Breast epithelium (tissue), 4 donors: ENCODE measurements at regions not wholly inside any gene's neighbourhood (a gene's known extent, or its start where the extent isn't known, plus 50 kb on each side); places are given as distances from the start of the nearest gene placed in this dataset.
"Not testable (repeated sequence)": the region's sequence is repeated elsewhere in the genome, so short reads cannot be mapped to it uniquely, and the experiment has no call there.

Experiments used
- DNase-seq, 2 donors: peaks; one replicate each; pipeline ENCODE4 v3.0.0-alpha.2; 2019; ENCODE audit warnings: low spot score in 2 of 2
- H3K27ac ChIP-seq, 2 donors: fragments of 200-600 bp; sonication (generic) in 1 of 2; one replicate each; pipeline ENCODE4 v1.5.1; 2016 to 2019; ENCODE audit warnings: mild to moderate bottlenecking in 1 of 2
- H3K27me3 ChIP-seq, 2 donors: fragments of 200-600 bp; sonication (generic) in 1 of 2; one replicate each; pipeline versions ENCODE4 v1.5.1 to v1.6.0; 2017 to 2019; ENCODE audit warnings: control low read depth in 1 of 2, mild to moderate bottlenecking in 1 of 2
- H3K36me3 ChIP-seq: fragments of 200-600 bp; one replicate; pipeline ENCODE4 v1.5.1; 2019
- H3K4me1 ChIP-seq, 2 donors: fragments of 200-600 bp; sonication (generic); one replicate each; pipeline ENCODE4 v1.5.1; 2016 to 2019; ENCODE audit warnings: control low read depth in 1 of 2
- H3K4me3 ChIP-seq, 3 donors: fragments of 200-600 bp; sonication (generic); 1 replicate in 2 of 3; 2 replicates in 1 of 3; pipeline ENCODE4 v1.5.1; 2016 to 2019; ENCODE audit warnings: mild to moderate bottlenecking in 3 of 3, moderate library complexity in 2 of 3
- H3K9me3 ChIP-seq, 2 donors: fragments of 200-600 bp; sonication (generic) in 1 of 2; one replicate each; pipeline ENCODE4 v1.5.1; 2016 to 2019; ENCODE audit warnings: control low read depth in 1 of 2
- POLR2A ChIP-seq: fragments of 450-650 bp; IDR thresholded peaks from one replicate; pipeline ENCODE4 v1.6.1; 2016; ENCODE audit warnings: antibody characterized with exemption, mild to moderate bottlenecking, moderate library complexity
- POLR2AphosphoS5 ChIP-seq, 3 donors: sonication (generic); formaldehyde crosslinking; IDR thresholded peaks; one replicate each; pipeline ENCODE4 v1.6.1; 2017; ENCODE audit warnings: antibody characterized with exemption in 3 of 3
- intact Hi-C: fragments of 100-400 bp; cut with DNase I; formaldehyde crosslinking; loops from one replicate; pipeline ENCODE4 v1.15.1; 2023; ENCODE audit warnings: low total_unique reads
- TF ChIP-seq, protein P1 (sequence below), 3 donors: fragments of 450-650 bp; IDR thresholded peaks; one replicate each; pipeline ENCODE4 v1.5.1; 2016 to 2017; ENCODE audit warnings: antibody characterized with exemption in 3 of 3, mild to moderate bottlenecking in 3 of 3, moderate library complexity in 3 of 3

DNA sequence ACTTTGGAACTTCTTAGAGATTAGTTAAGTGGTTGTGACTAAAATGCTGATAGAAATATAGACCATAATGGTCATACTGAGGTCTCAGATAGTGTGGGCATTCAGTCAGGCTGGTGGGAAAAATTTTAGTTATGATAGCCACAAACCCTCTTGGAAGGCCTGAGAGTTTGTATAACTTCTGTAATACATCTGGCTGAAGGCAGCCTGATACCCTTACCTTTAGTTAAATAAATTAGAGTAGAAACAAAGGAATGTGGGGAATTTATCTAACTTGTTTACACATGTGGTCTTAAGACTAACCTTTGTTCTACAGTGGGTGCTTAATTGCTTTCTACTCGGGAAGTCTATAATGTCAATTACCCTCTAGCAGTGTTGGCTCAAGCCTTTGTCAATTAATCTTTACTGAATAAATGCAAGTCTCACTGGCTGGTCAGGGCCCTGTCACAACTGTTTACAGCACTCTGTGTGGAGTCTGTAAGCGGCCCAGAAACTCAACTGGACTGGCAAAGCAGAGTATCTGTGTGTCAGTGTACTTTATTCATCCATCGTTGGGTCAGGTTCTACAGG lies 184.0 kb downstream of the FBXO4 start:
- peaks cover 0 to 7% of the 10 kb centered on the region in 2 donors for H3K9me3 ChIP-seq
- DNase-seq: no peak
- no peak overlapping the region for H3K4me3 ChIP-seq
- H3K36me3 ChIP-seq: no peaks in the 10 kb centered on the region
- H3K4me1 ChIP-seq: no peaks in the 10 kb centered on the region
- TF ChIP-seq, protein P1, sequence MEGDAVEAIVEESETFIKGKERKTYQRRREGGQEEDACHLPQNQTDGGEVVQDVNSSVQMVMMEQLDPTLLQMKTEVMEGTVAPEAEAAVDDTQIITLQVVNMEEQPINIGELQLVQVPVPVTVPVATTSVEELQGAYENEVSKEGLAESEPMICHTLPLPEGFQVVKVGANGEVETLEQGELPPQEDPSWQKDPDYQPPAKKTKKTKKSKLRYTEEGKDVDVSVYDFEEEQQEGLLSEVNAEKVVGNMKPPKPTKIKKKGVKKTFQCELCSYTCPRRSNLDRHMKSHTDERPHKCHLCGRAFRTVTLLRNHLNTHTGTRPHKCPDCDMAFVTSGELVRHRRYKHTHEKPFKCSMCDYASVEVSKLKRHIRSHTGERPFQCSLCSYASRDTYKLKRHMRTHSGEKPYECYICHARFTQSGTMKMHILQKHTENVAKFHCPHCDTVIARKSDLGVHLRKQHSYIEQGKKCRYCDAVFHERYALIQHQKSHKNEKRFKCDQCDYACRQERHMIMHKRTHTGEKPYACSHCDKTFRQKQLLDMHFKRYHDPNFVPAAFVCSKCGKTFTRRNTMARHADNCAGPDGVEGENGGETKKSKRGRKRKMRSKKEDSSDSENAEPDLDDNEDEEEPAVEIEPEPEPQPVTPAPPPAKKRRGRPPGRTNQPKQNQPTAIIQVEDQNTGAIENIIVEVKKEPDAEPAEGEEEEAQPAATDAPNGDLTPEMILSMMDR (IDR thresholded peaks at IDR 0.05): no peak
- TF ChIP-seq POLR2A (no peak), POLR2AphosphoS5 (IDR thresholded peaks at IDR 0.05) (no peak)
- intact Hi-C loops: no loop called here
- no peaks in the 10 kb centered on the region for H3K27me3 ChIP-seq
- no peak overlapping the region for H3K27ac ChIP-seq

DNA sequence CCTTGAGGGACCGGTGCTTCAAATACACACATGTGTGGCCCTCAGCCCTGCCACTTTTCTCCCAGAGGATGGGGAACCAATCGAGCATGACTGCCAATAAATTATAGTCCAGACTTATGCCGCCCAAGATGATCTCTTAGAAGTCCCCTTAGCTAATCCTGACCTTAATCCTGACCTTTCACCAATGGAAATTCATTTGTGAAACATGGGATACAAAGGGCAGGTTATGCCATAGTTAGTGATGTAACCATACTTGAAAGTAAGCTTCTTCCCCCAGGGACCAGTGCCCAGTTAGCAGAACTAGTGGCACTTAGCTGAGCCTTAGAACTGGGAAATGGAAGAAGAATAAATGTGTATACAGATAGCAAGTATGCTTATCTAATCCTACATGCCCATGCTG lies 190.6 kb downstream of the FBXO4 start:
- H3K27me3 ChIP-seq, H3K27ac ChIP-seq, H3K9me3 ChIP-seq, H3K4me3 ChIP-seq, intact Hi-C loops, DNase-seq, H3K4me1 ChIP-seq, H3K36me3 ChIP-seq: not testable (repeated sequence)

DNA sequence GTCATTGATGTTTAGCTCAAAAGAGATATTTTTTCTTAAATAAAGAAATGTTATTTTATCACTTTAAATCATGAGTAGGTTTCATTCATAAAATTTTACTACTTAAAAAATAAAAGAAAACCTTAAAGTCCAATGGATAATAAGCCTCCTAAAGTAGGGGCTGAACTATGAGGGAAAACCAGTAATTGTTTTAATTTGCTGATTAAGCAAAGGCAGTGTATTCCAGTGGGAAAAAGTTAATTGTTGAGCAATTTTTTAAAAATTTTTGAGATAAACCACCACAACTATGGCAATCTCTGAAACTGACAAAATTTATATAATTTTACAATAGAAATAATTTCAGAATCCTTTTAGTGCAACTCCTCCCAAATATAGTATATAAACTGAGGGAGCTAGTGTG lies 195.0 kb downstream of the FBXO4 start:
- Histone ChIP-seq H3K27me3 (no peaks in the 10 kb centered on the region), H3K9me3 (no peaks in the 10 kb centered on the region), H3K36me3 (no peaks in the 10 kb centered on the region), H3K27ac (no peak overlapping the region), H3K4me3 (no peak overlapping the region), H3K4me1 (no peaks in the 10 kb centered on the region)
- DNase-seq: no peak
- intact Hi-C loops: no loop called here
- TF ChIP-seq POLR2AphosphoS5 (IDR thresholded peaks at IDR 0.05): no peak
- TF ChIP-seq, protein P1 (IDR thresholded peaks at IDR 0.05): no peak
- TF ChIP-seq POLR2A: no peak

DNA sequence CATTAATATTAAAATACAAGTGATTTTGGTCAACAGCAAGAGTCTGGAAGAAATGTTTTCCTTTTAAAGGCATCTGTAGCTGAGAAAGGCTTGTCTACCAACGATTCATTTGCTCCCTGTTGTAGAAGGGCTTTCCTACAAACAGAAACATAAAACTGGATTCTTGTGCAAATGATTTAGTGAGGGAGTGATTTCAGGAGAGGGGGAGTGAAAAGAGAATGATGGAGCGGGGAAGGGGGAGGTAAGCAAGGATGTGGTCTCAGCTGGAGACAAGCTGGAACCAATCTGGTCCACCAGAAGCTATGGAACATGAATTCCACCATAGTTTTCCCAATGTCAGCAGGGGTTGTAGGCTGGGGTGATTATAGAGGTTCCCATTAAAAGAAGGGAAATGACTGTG lies 196.3 kb downstream of the FBXO4 start:
- H3K4me3 ChIP-seq: no peak overlapping the region
- no peak for DNase-seq
- intact Hi-C loops: no loop called here
- TF ChIP-seq POLR2A (no peak), POLR2AphosphoS5 (IDR thresholded peaks at IDR 0.05) (no peak)
- TF ChIP-seq, protein P1 (IDR thresholded peaks at IDR 0.05): no peak
- H3K9me3 ChIP-seq: no peaks in the 10 kb centered on the region
- H3K27ac ChIP-seq: no peak overlapping the region
- H3K36me3 ChIP-seq: no peaks in the 10 kb centered on the region
- no peaks in the 10 kb centered on the region for H3K4me1 ChIP-seq
- H3K27me3 ChIP-seq: no peaks in the 10 kb centered on the region

DNA sequence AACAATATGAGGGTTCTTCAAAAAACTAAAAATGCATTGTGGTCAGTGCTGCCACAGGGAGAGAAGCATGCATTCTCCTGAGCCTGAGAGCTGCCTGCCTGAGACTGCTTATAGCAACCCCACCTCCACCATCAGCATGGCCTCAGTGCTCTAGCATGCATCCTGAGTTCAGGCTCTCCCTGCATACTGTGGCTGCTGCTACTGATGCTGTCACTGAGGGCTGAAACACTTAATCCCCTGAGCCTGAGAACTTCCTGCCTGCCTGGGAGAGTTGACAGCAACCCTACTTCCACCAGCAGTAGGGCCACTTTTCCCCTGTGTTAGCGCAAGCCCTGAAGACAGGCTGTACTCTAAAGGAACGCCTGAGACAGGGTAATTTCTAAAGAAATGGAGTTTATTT lies 206.0 kb downstream of the FBXO4 start:
- TF ChIP-seq, protein P1 (IDR thresholded peaks at IDR 0.05): no peak
- no peak for TF ChIP-seq POLR2AphosphoS5 (IDR thresholded peaks at IDR 0.05)
- TF ChIP-seq POLR2A: no peak
- Histone ChIP-seq H3K27ac (no peak overlapping the region), H3K36me3 (no peaks in the 10 kb centered on the region), H3K4me1 (no peaks in the 10 kb centered on the region), H3K4me3 (no peak overlapping the region), H3K9me3 (peaks cover 0 to 3% of the 10 kb centered on the region in 2 donors), H3K27me3 (no peaks in the 10 kb centered on the region)
- intact Hi-C loops: no loop called here
- DNase-seq: no peak

DNA sequence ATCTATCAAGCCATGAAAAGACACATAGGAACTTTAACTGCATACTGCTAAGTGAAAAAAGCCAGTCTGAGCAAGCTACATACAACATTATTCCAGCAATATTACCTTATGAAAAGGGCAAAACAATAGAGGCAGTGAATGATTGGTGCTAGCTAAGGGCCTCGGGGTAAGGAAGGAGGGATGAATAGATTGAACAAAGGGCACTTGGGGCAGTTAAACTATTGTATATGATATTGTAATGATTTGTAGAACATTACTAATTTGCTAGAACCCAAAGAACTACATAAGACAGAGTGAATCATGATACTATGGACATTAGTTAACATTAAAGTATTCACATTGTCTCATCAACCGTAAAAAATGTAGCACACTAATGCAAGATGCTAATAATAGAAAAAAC lies 218.3 kb downstream of the FBXO4 start:
- intact Hi-C loops: no loop called here
- no peak overlapping the region for H3K27ac ChIP-seq

More for the DNA sequence above, 218.3 kb downstream of the FBXO4 start:
- TF ChIP-seq POLR2AphosphoS5 (IDR thresholded peaks at IDR 0.05) (no peak), POLR2A (no peak)
- TF ChIP-seq, protein P1 (IDR thresholded peaks at IDR 0.05): no peak
- no peaks in the 10 kb centered on the region for H3K27me3 ChIP-seq
- H3K4me3 ChIP-seq: no peak overlapping the region
- no peaks in the 10 kb centered on the region for H3K36me3 ChIP-seq
- DNase-seq: no peak
- no peaks in the 10 kb centered on the region for H3K4me1 ChIP-seq
- peaks cover 0 to 4% of the 10 kb centered on the region in 2 donors for H3K9me3 ChIP-seq
